PC-9 (cell line): ENCODE measurements at regions not wholly inside any gene's neighbourhood (a gene's known extent, or its start where the extent isn't known, plus 50 kb on each side); places are given as distances from the start of the nearest gene placed in this dataset.

Experiments
- BruUV-seq: library from RNA; stranded (reverse); fragments of 400-500 nt; replicated peaks from 2 replicates; lab custom pipeline; 2021; lab: Mats Ljungman, UMichigan
- CTCF ChIA-PET: fragments of 300-600 bp; sonication (Branson Sonifier 250); formaldehyde crosslinking; loops from one replicate; lab custom pipeline; 2022; ENCODE audit warnings: antibody characterized with exemption; lab: Charles Lee
- POLR2A ChIA-PET: fragments of 300-600 bp; sonication (Branson Sonifier 250); formaldehyde crosslinking; loops from one replicate; lab custom pipeline; 2022; ENCODE audit warnings: antibody characterized with exemption; ENCODE audit not compliant: unreplicated experiment; lab: Charles Lee
- DNase-seq, 2 experiments: peaks; one replicate each; pipeline versions ENCODE4 v3.0.0 to v3.0.0-alpha.2; 2015 to 2022; ENCODE audit warnings: mixed read lengths in 1 of 2
- H2AFZ ChIP-seq: fragments of 200-600 bp; sonication (generic); 2 replicates; pipeline ENCODE4 v1.8.1; 2017; ENCODE audit warnings: antibody characterized with exemption
- H3F3A ChIP-seq: fragments of 200-600 bp; sonication (generic); 2 replicates; pipeline ENCODE4 v1.8.1; 2017; ENCODE audit warnings: antibody characterized with exemption, mild to moderate bottlenecking, low read depth; ENCODE audit not compliant: insufficient read depth
- H3K27ac ChIP-seq: fragments of 200-600 bp; sonication (generic); 2 replicates; pipeline ENCODE4 v1.6.1; 2016; ENCODE audit warnings: mixed run types
- H3K27me3 ChIP-seq: fragments of 200-600 bp; sonication (generic); 2 replicates; pipeline ENCODE4 v1.6.1; 2016; ENCODE audit warnings: low read depth, mixed run types; ENCODE audit not compliant: insufficient read depth
- H3K36me3 ChIP-seq: fragments of 200-600 bp; sonication (generic); 2 replicates; pipeline ENCODE4 v1.6.1; 2016; ENCODE audit warnings: low read depth, mixed run types
- H3K4me1 ChIP-seq: fragments of 200-600 bp; sonication (generic); replicated peaks from 2 replicates; pipeline ENCODE4 v1.6.1; 2016; ENCODE audit warnings: mixed run types; ENCODE audit not compliant: insufficient read depth
- H3K4me2 ChIP-seq: fragments of 200-600 bp; sonication (generic); 2 replicates; pipeline ENCODE4 v1.6.1; 2017; ENCODE audit warnings: mixed run types
- H3K4me3 ChIP-seq: fragments of 200-600 bp; sonication (generic); 2 replicates; pipeline ENCODE4 v1.6.1; 2016; ENCODE audit warnings: mixed run types
- H3K79me2 ChIP-seq: fragments of 200-600 bp; sonication (generic); 2 replicates; pipeline ENCODE4 v1.6.1; 2017; ENCODE audit warnings: low read depth, mixed run types
- H3K9me2 ChIP-seq: fragments of 200-600 bp; sonication (generic); 2 replicates; pipeline ENCODE4 v1.8.1; 2017; ENCODE audit warnings: mild to moderate bottlenecking; ENCODE audit not compliant: insufficient read depth
- H3K9me3 ChIP-seq: fragments of 200-600 bp; sonication (generic); 2 replicates; pipeline ENCODE4 v1.8.1; 2016; ENCODE audit warnings: low read depth; ENCODE audit not compliant: insufficient read depth
- H4K20me1 ChIP-seq: fragments of 200-600 bp; sonication (generic); 2 replicates; pipeline ENCODE4 v1.8.1; 2017; ENCODE audit not compliant: insufficient read depth
- EZH2 ChIP-seq: fragments of 200-600 bp; sonication (generic); IDR thresholded peaks from 2 replicates; pipeline ENCODE4 v1.8.0; 2017; ENCODE audit warnings: antibody characterized with exemption, low read depth
- intact Hi-C: fragments of 100-400 bp; cut with micrococcal nuclease; formaldehyde crosslinking; loops from one replicate; pipeline ENCODE4 v1.10.0; 2022; ENCODE audit not compliant: unreplicated experiment
- TF ChIP-seq, protein P1 (sequence below): fragments of 200-600 bp; sonication (generic); conservative IDR thresholded peaks from 2 replicates; pipeline ENCODE4 v1.6.1; 2017; ENCODE audit warnings: mixed run types, antibody characterized with exemption, mild to moderate bottlenecking, moderate library complexity

DNA sequence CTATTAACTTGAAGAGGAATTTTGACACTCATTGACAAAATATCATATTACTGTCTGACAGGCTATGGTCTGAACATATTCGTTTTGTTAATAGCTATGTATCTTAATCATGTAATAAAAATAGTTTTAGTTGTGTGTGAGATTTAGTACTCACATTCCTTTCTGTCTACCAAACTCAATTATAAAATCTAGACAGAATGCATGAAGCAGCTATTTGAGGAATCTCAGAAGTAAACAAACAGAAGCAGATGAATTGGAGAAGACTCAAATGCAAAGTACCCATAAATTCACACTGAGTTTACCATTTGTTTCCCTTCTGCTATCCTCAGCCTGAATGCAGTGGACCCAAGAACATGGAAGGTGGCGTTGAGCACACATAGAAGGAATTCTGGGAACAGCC, 841.6 kb upstream of the AADAT start:
- no peak overlapping the region for H3K4me3 ChIP-seq
- no peaks in the 10 kb centered on the region for H3K79me2 ChIP-seq
- TF ChIP-seq, protein P1, sequence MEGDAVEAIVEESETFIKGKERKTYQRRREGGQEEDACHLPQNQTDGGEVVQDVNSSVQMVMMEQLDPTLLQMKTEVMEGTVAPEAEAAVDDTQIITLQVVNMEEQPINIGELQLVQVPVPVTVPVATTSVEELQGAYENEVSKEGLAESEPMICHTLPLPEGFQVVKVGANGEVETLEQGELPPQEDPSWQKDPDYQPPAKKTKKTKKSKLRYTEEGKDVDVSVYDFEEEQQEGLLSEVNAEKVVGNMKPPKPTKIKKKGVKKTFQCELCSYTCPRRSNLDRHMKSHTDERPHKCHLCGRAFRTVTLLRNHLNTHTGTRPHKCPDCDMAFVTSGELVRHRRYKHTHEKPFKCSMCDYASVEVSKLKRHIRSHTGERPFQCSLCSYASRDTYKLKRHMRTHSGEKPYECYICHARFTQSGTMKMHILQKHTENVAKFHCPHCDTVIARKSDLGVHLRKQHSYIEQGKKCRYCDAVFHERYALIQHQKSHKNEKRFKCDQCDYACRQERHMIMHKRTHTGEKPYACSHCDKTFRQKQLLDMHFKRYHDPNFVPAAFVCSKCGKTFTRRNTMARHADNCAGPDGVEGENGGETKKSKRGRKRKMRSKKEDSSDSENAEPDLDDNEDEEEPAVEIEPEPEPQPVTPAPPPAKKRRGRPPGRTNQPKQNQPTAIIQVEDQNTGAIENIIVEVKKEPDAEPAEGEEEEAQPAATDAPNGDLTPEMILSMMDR, result no peak
- TF ChIP-seq EZH2, result no peak
- no peaks in the 10 kb centered on the region for H3K36me3 ChIP-seq
- no peak overlapping the region for H2AFZ ChIP-seq
- no peaks in the 10 kb centered on the region for H3K4me1 ChIP-seq
- intact Hi-C loops, result no loop called here
- no TSS peak for BruUV-seq
- no peaks in the 10 kb centered on the region for H3K9me2 ChIP-seq
- no peaks in the 10 kb centered on the region for H3K9me3 ChIP-seq
- H3F3A ChIP-seq, result no peaks in the 10 kb centered on the region
- POLR2A ChIA-PET, result no interaction called here
- H4K20me1 ChIP-seq, result no peaks in the 10 kb centered on the region
- no peak for DNase-seq
- H3K4me2 ChIP-seq, result no peak overlapping the region
- no peaks in the 10 kb centered on the region for H3K27me3 ChIP-seq
- H3K27ac ChIP-seq, result no peak overlapping the region
- CTCF ChIA-PET, result no interaction called here

DNA sequence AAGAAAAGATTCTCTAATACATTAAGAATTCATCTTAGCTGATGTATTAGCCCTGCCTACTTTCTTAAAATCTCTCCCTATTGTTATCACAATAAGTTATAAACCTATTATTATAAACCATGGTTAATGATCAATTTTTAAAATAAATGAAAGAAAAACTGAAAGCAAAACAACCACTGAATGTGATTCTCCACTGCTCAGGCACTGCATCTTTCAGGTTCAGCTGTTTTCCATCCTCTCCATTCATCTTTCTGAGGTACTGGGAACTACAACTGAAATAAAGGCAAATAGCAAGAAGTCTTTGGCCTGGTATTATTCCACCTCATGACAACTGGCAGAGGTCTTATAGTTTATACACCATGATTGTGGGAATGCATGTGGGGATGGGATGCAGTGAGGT, 798.9 kb upstream of the AADAT start:
- no TSS peak for BruUV-seq
- H3K9me3 ChIP-seq, result no peaks in the 10 kb centered on the region
- H4K20me1 ChIP-seq, result no peaks in the 10 kb centered on the region
- CTCF ChIA-PET, result no interaction called here
- no peak for DNase-seq
- intact Hi-C loops, result no loop called here
- H3K9me2 ChIP-seq, result no peaks in the 10 kb centered on the region
- POLR2A ChIA-PET, result no interaction called here
- H3K4me3 ChIP-seq, result no peak overlapping the region
- no peaks in the 10 kb centered on the region for H3K27me3 ChIP-seq
- TF ChIP-seq, protein P1, result no peak
- no peak for TF ChIP-seq EZH2
- H3K4me1 ChIP-seq, result no peaks in the 10 kb centered on the region
- no peaks in the 10 kb centered on the region for H3F3A ChIP-seq
- no peak overlapping the region for H3K27ac ChIP-seq
- H3K4me2 ChIP-seq, result no peak overlapping the region
- H3K36me3 ChIP-seq, result no peaks in the 10 kb centered on the region
- H3K79me2 ChIP-seq, result no peaks in the 10 kb centered on the region
- no peak overlapping the region for H2AFZ ChIP-seq

DNA sequence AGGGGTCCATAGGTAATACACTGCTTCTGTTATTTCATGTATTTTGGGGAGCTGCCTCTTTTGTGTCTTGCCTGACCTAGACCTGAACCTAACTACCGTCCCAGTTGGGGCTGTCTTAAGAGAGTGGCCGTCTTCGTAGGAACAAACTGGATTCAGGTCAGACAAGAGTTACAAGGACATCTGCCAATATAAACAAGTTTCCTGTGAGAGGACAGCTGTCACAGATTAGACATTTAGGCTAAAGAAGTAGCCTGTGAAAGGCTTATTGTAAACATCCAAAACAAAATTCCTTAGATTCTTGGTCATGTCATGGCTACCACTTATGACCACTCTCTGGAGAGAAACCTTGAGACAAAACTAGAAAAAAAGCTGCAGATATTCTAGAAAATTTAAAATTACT, 797.6 kb upstream of the AADAT start:
- Histone ChIP-seq H3K27ac (no peak overlapping the region), H3K9me2 (no peaks in the 10 kb centered on the region), H3K4me3 (no peak overlapping the region), H3K27me3 (no peaks in the 10 kb centered on the region), H4K20me1 (no peaks in the 10 kb centered on the region), H2AFZ (no peak overlapping the region), H3K4me1 (no peaks in the 10 kb centered on the region), H3K79me2 (no peaks in the 10 kb centered on the region), H3F3A (no peaks in the 10 kb centered on the region), H3K36me3 (no peaks in the 10 kb centered on the region), H3K9me3 (no peaks in the 10 kb centered on the region), H3K4me2 (no peak overlapping the region)
- POLR2A ChIA-PET, result no interaction called here
- DNase-seq, result no peak
- CTCF ChIA-PET, result no interaction called here
- intact Hi-C loops, result no loop called here
- no TSS peak for BruUV-seq
- TF ChIP-seq, protein P1, result no peak
- TF ChIP-seq EZH2, result no peak
